LNCAP (cell line): ENCODE measurements at regions not wholly inside any gene's neighbourhood (a gene's known extent, or its start where the extent isn't known, plus 50 kb on each side); places are given as distances from the start of the nearest gene placed in this dataset.

Source experiments
- CTCF ChIP-seq: fragments of 450-650 bp; IDR thresholded peaks from 2 replicates; pipeline ENCODE4 v1.5.1; 2017; ENCODE audit warnings: mild to moderate bottlenecking

- TF ChIP-seq CTCF = no peak
Measured at GRCh38 chr9:14560194-14560593, 133.0 kb downstream of the ZDHHC21 start.

- no peak for TF ChIP-seq CTCF
Measured at GRCh38 chr9:14554886-14555285, 138.3 kb downstream of the ZDHHC21 start.

GRCh38 chr9:14547245-14548060 lies 145.8 kb downstream of the ZDHHC21 start:
- no peak for TF ChIP-seq CTCF

GRCh38 chr9:14546693-14547092 lies 146.5 kb downstream of the ZDHHC21 start:
- no peak for TF ChIP-seq CTCF

- TF ChIP-seq CTCF = no peak
Measured at GRCh38 chr9:14542071-14542470, 151.2 kb downstream of the ZDHHC21 start.

GRCh38 chr9:14538526-14538925 lies 154.7 kb downstream of the ZDHHC21 start:
- no peak for TF ChIP-seq CTCF

GRCh38 chr9:14535161-14535955 lies 157.9 kb downstream of the ZDHHC21 start:
- TF ChIP-seq CTCF = no peak
